Activated T-cell treated with anti-CD3 and anti-CD28 coated beads, Interleukin-2, amount 50 U/mL, for 72 hours (primary cell): ENCODE measurements at regions not wholly inside any gene's neighbourhood (a gene's known extent, or its start where the extent isn't known, plus 50 kb on each side); places are given as distances from the start of the nearest gene placed in this dataset.
"Not testable (repeated sequence)": the region's sequence is repeated elsewhere in the genome, so short reads cannot be mapped to it uniquely, and the experiment has no call there.

ENCODE experiments used
- ATAC-seq, 2 donors: fragments of 150-1000 bp; cut with Tn5 transposase; replicated peaks in 1 of 2; 2 replicates each; pipeline ENCODE4 v1.10.0; 2021; ENCODE audit warnings: moderate library complexity in 2 of 2, mild to moderate bottlenecking in 1 of 2
- DNase-seq, 2 donors: peaks; one replicate each; pipeline ENCODE4 v3.0.0; 2021 to 2022; ENCODE audit warnings: mixed read lengths in 1 of 2
- H3K27ac Mint-ChIP-seq: one replicate; pipeline ENCODE4 v1.8.0; 2022; ENCODE audit warnings: mild to moderate bottlenecking, moderate library complexity, mixed read lengths
- H3K27me3 Mint-ChIP-seq: one replicate; pipeline ENCODE4 v1.8.0; 2022; ENCODE audit warnings: low read depth, mixed read lengths
- H3K36me3 Mint-ChIP-seq, 2 donors: one replicate each; pipeline ENCODE4 v1.8.0; 2022; ENCODE audit warnings: mixed read lengths in 2 of 2, mild to moderate bottlenecking in 1 of 2; ENCODE audit not compliant: insufficient read depth in 2 of 2
- H3K4me1 Mint-ChIP-seq: one replicate; pipeline ENCODE4 v1.8.0; 2022; ENCODE audit warnings: low read depth, mixed read lengths
- H3K4me3 Mint-ChIP-seq, 2 donors: one replicate each; pipeline ENCODE4 v1.8.0; 2022; ENCODE audit warnings: mild to moderate bottlenecking in 2 of 2, mixed read lengths in 2 of 2, moderate library complexity in 2 of 2
- H3K9me3 Mint-ChIP-seq, 2 donors: one replicate each; pipeline ENCODE4 v1.8.0; 2022; ENCODE audit warnings: mixed read lengths in 2 of 2

DNA sequence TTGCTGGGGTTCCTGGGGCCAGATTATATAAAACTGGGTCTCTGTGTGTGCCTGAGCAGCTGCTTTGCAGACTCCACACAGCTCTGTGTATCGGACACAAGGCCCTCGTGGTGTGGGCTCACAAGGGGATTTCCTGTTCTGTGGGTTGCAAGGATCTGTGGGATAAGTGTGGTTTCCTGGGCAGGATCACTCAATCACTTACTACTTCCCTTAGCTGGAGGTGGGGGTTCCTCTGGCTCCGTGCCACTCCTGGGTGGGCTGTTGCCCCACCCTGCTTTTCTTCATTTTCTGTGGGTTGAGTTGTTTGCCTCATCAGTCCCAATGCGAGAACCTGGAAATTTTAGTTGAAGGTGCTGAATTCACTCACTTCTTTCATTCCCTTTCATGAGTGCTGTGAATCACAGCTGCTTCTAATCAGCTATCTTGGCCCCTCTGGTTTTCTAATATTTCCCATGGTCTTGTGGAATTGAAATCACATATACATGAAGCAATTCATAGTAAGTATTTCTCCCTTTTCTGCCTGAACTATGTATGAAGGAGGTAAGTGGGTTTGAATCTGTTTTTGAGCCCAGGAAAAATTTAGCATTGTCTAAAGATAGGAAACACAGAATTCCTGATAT, 196.3 kb downstream of the DCDC2C start:
- H3K4me1 Mint-ChIP-seq = no peaks in the 10 kb centered on the region
- no peaks in the 10 kb centered on the region for H3K36me3 Mint-ChIP-seq
- DNase-seq = no peak
- no peak overlapping the region for H3K4me3 Mint-ChIP-seq
- peaks cover 6 to 8% of the 10 kb centered on the region in 2 donors for H3K9me3 Mint-ChIP-seq
- no peak overlapping the region for H3K27ac Mint-ChIP-seq
- ATAC-seq = no peak
- H3K27me3 Mint-ChIP-seq = peaks cover 8% of the 10 kb centered on the region

DNA sequence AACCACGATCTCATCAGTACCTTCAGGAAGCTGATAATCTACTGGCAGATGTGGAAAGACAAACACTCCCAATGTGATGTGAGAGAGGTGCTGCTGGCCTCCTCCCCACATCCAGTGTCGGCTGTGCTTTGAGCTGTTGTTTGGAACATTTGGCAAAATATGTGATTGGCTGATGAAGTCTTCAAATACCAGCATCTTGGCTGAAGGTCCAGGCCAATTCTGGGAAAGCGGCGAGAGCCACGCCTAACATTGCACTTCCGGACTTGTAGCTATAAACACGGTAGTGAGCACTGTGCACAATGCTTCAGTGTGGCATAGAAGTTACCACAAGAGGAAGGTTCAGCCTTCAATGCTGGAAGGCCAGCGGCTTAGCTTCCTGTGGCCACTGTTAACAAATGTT, 198.8 kb downstream of the DCDC2C start:
- Mint-ChIP-seq H3K27ac (no peak overlapping the region), H3K36me3 (no peaks in the 10 kb centered on the region), H3K9me3 (peaks cover 3 to 4% of the 10 kb centered on the region in 2 donors), H3K4me3 (no peak overlapping the region), H3K27me3 (peaks cover 8% of the 10 kb centered on the region), H3K4me1 (no peaks in the 10 kb centered on the region)
- ATAC-seq = no peak
- DNase-seq = no peak

DNA sequence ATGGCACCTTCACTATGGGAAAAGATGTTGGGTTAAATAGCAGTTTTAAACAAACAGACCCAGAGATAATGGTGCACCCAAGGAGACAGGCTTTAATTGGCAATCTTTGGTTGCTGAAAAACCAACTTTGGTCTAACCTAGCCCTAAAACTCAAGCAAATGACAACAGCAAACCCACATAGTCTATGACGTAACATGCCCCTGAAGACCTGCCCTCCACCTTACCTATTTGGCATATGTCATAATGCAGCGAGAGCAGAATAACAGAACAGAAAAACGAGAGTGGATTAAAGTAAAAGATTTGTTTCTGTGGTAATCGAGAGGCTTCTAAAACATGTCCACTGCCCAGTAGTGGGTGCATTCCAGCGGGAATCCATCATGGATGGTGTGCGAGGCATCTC, 200.7 kb downstream of the DCDC2C start:
- ATAC-seq (no peak), DNase-seq (no peak)
- Mint-ChIP-seq H3K36me3 (no peaks in the 10 kb centered on the region), H3K27me3 (no peaks in the 10 kb centered on the region), H3K27ac (no peak overlapping the region), H3K4me1 (no peaks in the 10 kb centered on the region), H3K9me3 (peaks cover 3% of the 10 kb centered on the region in 2 donors), H3K4me3 (no peak overlapping the region)

DNA sequence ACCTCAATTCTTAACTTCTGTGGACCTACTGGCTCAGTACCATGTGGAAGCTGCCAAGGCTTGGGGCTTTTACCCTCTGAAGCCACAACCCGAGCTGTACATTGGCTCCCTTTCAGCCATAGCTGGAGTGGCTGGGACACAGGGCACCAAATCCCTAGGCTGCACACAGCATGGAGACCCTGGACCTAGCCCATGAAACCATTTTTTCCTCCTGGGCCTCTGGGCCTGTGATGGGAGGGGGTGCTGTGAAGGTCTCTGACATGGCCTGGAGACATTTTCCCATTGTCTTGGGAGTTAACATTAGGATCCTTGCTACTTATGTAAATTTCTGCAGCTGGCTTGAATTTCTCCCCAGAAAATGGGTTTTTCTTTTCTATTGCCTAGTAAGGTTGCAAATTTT, 205.1 kb downstream of the DCDC2C start:
- not testable (repeated sequence) for DNase-seq, H3K4me3 Mint-ChIP-seq, H3K27me3 Mint-ChIP-seq, H3K27ac Mint-ChIP-seq, ATAC-seq, H3K4me1 Mint-ChIP-seq, H3K36me3 Mint-ChIP-seq
- H3K9me3 Mint-ChIP-seq = peaks cover 5 to 11% of the 10 kb centered on the region in 2 donors

DNA sequence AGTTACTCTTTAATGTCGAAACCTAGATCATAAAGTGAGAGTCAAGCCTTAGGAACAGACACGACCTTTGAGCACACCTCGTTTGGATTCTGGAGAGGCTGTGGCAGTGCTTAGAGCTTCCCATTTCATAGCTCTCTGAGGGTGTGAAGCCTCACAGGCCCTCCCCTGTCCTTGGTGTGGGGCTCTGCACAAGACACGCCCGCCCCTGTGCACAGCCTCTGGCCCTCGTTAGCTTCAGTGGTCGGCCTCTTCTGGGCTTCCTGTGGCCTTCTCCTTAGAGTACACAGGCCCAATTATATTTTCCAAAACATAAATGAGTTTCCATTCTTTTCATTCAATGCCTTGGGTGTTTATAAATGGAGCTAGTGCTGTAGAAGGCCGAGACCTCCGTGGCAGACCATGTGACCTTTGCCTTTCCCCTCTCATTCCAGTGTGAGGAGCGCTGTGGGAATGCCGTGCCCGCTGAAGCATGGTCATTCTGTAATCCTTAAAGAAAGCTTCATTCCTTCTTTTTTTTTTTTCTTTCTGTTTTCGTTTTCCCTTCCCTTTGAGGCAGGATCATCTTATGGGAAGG, 208.6 kb downstream of the DCDC2C start:
- H3K36me3 Mint-ChIP-seq = no peaks in the 10 kb centered on the region
- H3K9me3 Mint-ChIP-seq = peaks cover 4 to 11% of the 10 kb centered on the region in 2 donors
- H3K4me3 Mint-ChIP-seq = no peak overlapping the region
- H3K4me1 Mint-ChIP-seq = no peaks in the 10 kb centered on the region
- ATAC-seq (no peak), DNase-seq (no peak)
- H3K27ac Mint-ChIP-seq = no peak overlapping the region
- H3K27me3 Mint-ChIP-seq = no peaks in the 10 kb centered on the region

DNA sequence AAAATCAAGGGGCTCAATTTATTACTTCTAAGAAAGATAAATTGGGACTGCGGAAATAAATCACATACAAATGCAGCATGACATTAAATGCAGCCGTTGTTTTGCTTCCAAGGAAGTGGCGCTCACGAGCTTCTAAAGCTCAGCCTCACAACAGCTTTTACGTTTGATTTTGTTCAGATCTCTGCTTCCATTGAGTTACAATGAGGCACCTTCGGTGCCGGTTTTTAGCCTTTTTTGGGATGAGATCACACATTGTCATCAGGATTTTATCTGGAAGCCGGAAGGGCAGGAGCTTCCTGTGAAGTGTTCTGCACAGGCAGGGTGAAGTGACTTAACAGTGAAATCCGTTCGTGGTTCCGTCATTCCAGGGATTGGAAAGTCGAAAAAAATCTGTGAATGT, 209.8 kb downstream of the DCDC2C start:
- no peaks in the 10 kb centered on the region for H3K36me3 Mint-ChIP-seq
- H3K27ac Mint-ChIP-seq = no peak overlapping the region
- no peaks in the 10 kb centered on the region for H3K4me1 Mint-ChIP-seq
- ATAC-seq = no peak
- H3K4me3 Mint-ChIP-seq = no peak overlapping the region
- peaks cover 4 to 8% of the 10 kb centered on the region in 2 donors for H3K9me3 Mint-ChIP-seq
- H3K27me3 Mint-ChIP-seq = no peaks in the 10 kb centered on the region
- no peak for DNase-seq

DNA sequence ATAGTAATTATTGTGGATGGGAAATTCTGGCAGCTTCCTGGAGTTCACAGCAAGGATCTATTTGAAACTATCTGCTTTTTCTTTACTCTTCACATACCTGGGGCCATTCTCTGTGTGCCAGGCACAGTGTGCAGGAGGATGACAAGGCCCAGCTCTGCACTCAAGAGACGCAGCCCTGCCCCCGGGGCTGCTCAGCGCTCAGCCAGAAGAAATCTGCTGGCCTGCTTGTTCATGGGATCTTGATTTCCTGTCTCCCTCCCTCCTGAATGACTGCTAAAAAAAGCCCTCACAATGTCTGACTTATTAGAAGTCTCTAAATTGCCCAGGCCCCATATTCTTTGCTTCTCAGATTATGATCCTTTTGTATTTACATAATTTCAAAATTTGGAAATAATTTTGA, 210.9 kb downstream of the DCDC2C start:
- H3K27me3 Mint-ChIP-seq = no peaks in the 10 kb centered on the region

DNA sequence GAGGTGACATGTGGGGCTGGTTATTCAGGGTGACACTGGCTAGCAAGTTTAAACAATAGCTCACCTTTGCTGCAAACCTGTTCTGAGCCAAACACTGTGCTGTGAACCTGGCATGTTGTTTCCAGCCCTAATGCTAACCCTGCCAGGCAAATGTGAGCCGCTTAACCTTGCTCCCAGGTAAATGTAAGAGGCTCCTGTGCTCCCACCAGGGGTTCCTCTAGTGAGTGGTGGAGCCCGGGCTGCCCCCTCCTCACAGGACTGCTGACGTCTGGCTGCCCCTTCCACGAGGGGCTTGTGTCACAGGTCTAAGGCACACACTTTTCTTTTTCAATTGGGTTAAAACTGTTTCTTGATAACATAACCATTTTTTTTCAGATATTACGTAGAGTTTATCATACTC, 223.7 kb downstream of the DCDC2C start:
- Mint-ChIP-seq H3K27me3 (no peaks in the 10 kb centered on the region), H3K4me1 (no peaks in the 10 kb centered on the region), H3K9me3 (peaks cover 0 to 9% of the 10 kb centered on the region in 2 donors), H3K27ac (no peak overlapping the region), H3K4me3 (no peak overlapping the region), H3K36me3 (no peaks in the 10 kb centered on the region)
- ATAC-seq = no peak
- DNase-seq = no peak

More for the DNA sequence above, 210.9 kb downstream of the DCDC2C start:
- Mint-ChIP-seq H3K4me3 (no peak overlapping the region), H3K9me3 (peaks cover 2 to 6% of the 10 kb centered on the region in 2 donors), H3K27ac (no peak overlapping the region), H3K36me3 (no peaks in the 10 kb centered on the region), H3K4me1 (no peaks in the 10 kb centered on the region)
- ATAC-seq = no peak
- no peak for DNase-seq

DNA sequence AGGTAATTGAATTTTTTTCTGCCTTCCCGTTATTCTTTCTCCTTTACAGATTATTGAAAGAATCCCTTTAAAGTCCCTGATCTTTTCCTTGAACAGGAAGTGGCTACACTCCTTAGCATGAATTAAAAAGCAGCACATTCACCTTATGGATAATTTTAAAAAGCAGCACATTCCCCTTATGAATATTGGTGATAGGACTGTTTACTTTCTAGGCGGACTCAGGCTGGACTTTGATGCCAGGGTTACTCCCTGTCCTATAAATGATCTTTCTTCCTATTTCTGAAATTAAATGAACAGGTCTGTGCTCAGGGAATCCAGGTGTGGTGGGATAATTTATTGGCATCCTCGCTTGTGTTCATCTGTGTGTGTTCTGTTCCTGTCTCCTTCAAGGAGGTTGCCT, 226.0 kb downstream of the DCDC2C start:
- ATAC-seq = no peak
- H3K27me3 Mint-ChIP-seq = no peaks in the 10 kb centered on the region
- H3K4me3 Mint-ChIP-seq = no peak overlapping the region
- H3K4me1 Mint-ChIP-seq = no peaks in the 10 kb centered on the region
- no peak for DNase-seq
- H3K9me3 Mint-ChIP-seq = peaks cover 5 to 11% of the 10 kb centered on the region in 2 donors
- no peak overlapping the region for H3K27ac Mint-ChIP-seq
- H3K36me3 Mint-ChIP-seq = no peaks in the 10 kb centered on the region

DNA sequence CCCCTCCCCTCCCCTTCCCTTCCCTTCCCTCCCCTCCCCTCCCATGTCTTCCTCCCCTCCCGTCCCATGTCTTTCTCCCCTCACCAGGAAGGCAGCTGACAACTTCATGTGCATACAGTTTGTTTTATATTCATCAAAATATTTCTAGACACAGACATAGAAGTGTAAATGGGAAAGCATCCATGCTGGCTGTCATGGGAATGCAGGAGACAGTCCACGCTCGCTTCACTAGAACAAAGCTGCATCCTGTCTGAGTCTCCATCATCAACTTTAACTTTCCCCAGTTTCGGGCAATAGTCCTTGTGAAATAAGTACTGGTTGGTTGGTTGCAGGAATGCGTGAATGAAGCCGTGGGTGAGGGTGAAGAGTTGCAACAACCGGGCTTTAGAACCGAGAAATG, 226.9 kb downstream of the DCDC2C start:
- ATAC-seq = no peak
- H3K36me3 Mint-ChIP-seq = no peaks in the 10 kb centered on the region

DNA sequence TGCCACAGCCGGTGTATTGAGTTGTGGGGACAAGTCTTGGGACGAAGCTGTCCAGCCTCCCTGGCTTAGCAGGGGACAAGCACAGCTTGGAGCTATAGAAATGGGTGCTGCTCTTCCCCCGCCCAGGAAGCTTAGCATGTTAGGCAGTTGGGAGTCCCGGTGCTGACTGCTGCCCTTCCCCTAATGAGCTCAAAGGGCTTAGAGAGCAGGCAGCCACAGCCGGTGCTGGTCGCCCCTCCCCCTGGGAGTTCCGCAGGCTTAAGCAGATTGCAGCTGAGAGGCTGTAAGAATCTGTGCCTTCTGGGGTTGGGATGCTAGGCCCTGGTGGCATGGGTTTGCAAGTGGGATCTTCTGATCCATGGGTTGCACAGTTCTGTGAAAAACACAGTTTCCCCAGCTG, 237.3 kb downstream of the DCDC2C start:
- Mint-ChIP-seq H3K4me3 (no peak overlapping the region), H3K27me3 (no peaks in the 10 kb centered on the region), H3K4me1 (no peaks in the 10 kb centered on the region), H3K27ac (no peak overlapping the region), H3K9me3 (peaks cover 4 to 8% of the 10 kb centered on the region in 2 donors), H3K36me3 (no peaks in the 10 kb centered on the region)
- no peak for ATAC-seq
- no peak for DNase-seq

More for the DNA sequence above, 226.9 kb downstream of the DCDC2C start:
- Mint-ChIP-seq H3K9me3 (peaks cover 5 to 11% of the 10 kb centered on the region in 2 donors), H3K4me1 (no peaks in the 10 kb centered on the region), H3K27ac (no peak overlapping the region), H3K27me3 (no peaks in the 10 kb centered on the region), H3K4me3 (no peak overlapping the region)
- no peak for DNase-seq

DNA sequence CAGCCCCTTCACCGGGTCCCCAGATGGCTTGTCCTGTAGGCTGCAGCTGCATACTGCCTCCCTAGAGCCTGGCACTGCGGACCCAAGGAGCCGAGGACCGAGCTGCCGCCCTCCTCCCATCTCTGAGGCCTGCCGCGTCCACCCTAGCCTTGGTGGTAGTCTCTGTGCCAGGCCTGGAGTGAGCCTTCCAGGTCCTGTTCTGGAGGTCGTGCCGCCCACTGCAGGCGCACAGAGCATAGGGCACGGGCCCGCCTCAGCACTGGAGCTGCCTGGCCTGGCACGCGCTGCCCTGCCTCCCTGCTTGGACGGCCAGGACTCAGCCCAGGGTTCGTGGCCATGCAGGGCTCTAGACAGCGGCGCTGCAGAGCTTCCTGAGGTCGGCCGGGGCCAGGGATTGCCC, 239.5 kb downstream of the DCDC2C start:
- no peak overlapping the region for H3K4me3 Mint-ChIP-seq
- H3K4me1 Mint-ChIP-seq = no peaks in the 10 kb centered on the region
- DNase-seq = no peak
- peaks cover 0 to 4% of the 10 kb centered on the region in 2 donors for H3K9me3 Mint-ChIP-seq
- no peak overlapping the region for H3K27ac Mint-ChIP-seq
- H3K27me3 Mint-ChIP-seq = no peaks in the 10 kb centered on the region
- no peak for ATAC-seq
- H3K36me3 Mint-ChIP-seq = no peaks in the 10 kb centered on the region

DNA sequence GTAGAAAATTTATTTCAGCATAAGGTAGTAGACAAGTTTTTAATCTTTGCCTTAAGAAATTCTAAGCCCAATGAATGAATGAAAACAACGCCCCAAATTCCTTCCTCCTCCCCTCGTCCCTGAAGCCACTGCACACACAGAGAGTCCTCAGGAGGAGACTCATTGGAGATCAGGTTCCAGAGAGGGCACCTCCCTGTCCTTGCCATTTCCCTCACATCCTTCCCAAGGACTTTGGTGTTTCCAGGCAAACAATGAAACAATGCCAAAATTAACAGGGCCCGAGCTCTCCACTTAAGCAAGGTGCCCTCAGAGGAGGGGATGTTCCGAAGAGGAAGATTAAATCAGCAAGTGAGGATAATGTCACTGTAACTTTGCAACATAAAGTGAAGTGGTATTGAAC, 240.7 kb downstream of the DCDC2C start:
- Mint-ChIP-seq H3K4me3 (no peak overlapping the region), H3K4me1 (no peaks in the 10 kb centered on the region), H3K27ac (no peak overlapping the region), H3K9me3 (peaks cover 2 to 4% of the 10 kb centered on the region in 2 donors), H3K36me3 (no peaks in the 10 kb centered on the region), H3K27me3 (no peaks in the 10 kb centered on the region)
- ATAC-seq (no peak), DNase-seq (no peak)

DNA sequence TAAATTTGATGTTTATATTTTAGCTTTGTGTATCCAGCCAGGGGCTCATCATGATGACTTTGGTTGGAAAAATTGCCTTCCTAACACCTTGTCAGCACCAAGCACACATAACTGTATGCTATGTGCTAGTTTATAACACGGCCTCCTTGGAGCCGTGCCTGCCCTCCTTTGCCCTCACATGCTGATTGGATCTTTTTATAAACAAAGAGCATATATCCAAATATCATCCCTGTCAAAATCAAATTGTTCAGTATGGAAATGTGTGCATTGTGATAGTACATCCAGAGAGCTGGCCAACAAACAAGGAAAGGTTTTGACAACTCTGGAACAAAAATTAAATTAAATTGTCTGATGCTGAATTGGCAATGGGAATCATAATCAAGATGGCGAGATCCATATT, 241.5 kb downstream of the DCDC2C start:
- Mint-ChIP-seq H3K36me3 (no peaks in the 10 kb centered on the region), H3K4me3 (no peak overlapping the region), H3K27me3 (no peaks in the 10 kb centered on the region), H3K27ac (no peak overlapping the region), H3K4me1 (no peaks in the 10 kb centered on the region), H3K9me3 (peaks cover 2 to 4% of the 10 kb centered on the region in 2 donors)
- DNase-seq = no peak
- ATAC-seq = no peak
